VCaP (cell line): ENCODE measurements at regions not wholly inside any gene's neighbourhood (a gene's known extent, or its start where the extent isn't known, plus 50 kb on each side); places are given as distances from the start of the nearest gene placed in this dataset.
A peak's percentile ranks its signal among the peaks of the same experiment; 100 is the strongest.

Experiments
- H3K27ac ChIP-seq: fragments of 450-650 bp; 2 replicates; pipeline ENCODE4 v1.5.1; 2017
- CTCF ChIP-seq: fragments of 450-650 bp; conservative IDR thresholded peaks from 2 replicates; pipeline ENCODE4 v1.5.1; 2017; ENCODE audit warnings: mild to moderate bottlenecking, moderate library complexity

- TF ChIP-seq CTCF: no peak
- no peak overlapping the region for H3K27ac ChIP-seq
These were observed 410.0 kb upstream of the SULF2 start for GRCh38 chr20:48195121-48195870.

GRCh38 chr20:48194583-48194982 lies 409.3 kb upstream of the SULF2 start:
- no peak for TF ChIP-seq CTCF
- H3K27ac ChIP-seq: no peak overlapping the region

GRCh38 chr20:48193627-48194425 lies 408.5 kb upstream of the SULF2 start:
- TF ChIP-seq CTCF: no peak
- H3K27ac ChIP-seq: no peak overlapping the region

GRCh38 chr20:48192109-48192508 lies 406.8 kb upstream of the SULF2 start:
- TF ChIP-seq CTCF: no peak

GRCh38 chr20:48191200-48191599 lies 405.9 kb upstream of the SULF2 start:
- H3K27ac ChIP-seq: no peak overlapping the region
- TF ChIP-seq CTCF: no peak

More at GRCh38 chr20:48192109-48192508, 406.8 kb upstream of the SULF2 start:
- H3K27ac ChIP-seq: no peak overlapping the region

GRCh38 chr20:48190757-48191156 lies 405.5 kb upstream of the SULF2 start:
- no peak overlapping the region for H3K27ac ChIP-seq
- TF ChIP-seq CTCF: no peak

- H3K27ac ChIP-seq: no peak overlapping the region
- TF ChIP-seq CTCF: peak; percentile 68
These were observed 403.9 kb upstream of the SULF2 start for GRCh38 chr20:48189181-48189580.
